K562 (cell line): ENCODE measurements at regions not wholly inside any gene's neighbourhood (a gene's known extent, or its start where the extent isn't known, plus 50 kb on each side); places are given as distances from the start of the nearest gene placed in this dataset.

Source experiments
- ETS1 ChIP-seq: conservative IDR thresholded peaks from 2 replicates; pipeline ENCODE4 v1.6.1; 2011; ENCODE audit warnings: low read depth, mild to moderate bottlenecking, low read length; ENCODE audit not compliant: control insufficient read depth
- HDAC3 ChIP-seq: fragments of 450-650 bp; IDR thresholded peaks from 2 replicates; pipeline ENCODE4 v1.6.1; 2018; ENCODE audit warnings: borderline replicate concordance, mild to moderate bottlenecking, moderate library complexity; ENCODE audit not compliant: partially characterized antibody
- ILF3 ChIP-seq: fragments of 450-650 bp; IDR thresholded peaks from 2 replicates; pipeline ENCODE4 v1.6.1; 2018; ENCODE audit warnings: antibody characterized with exemption, mild to moderate bottlenecking, moderate library complexity, borderline replicate concordance
- LCOR ChIP-seq: sonication (generic); formaldehyde crosslinking; IDR thresholded peaks from 2 replicates; pipeline ENCODE4 v1.8.0; 2022; ENCODE audit warnings: mild to moderate bottlenecking, missing genetic modification reagents
- PHB2 ChIP-seq: fragments of 450-650 bp; IDR thresholded peaks from 2 replicates; pipeline ENCODE4 v1.6.1; 2017; ENCODE audit warnings: low read depth
- SRF ChIP-seq, 2 experiments: fragments of 250-450, 450-650 bp in 1 of 2; sonication (Bioruptor Pico) in 1 of 2; sonication (generic) in 1 of 2; formaldehyde crosslinking; IDR thresholded peaks; 2 replicates each; pipeline versions ENCODE4 v1.5.0 to v1.5.1; 2020 to 2022; ENCODE audit warnings: mild to moderate bottlenecking in 1 of 2, missing genetic modification reagents in 1 of 2
- ZBTB33 ChIP-seq: sonication (generic); formaldehyde crosslinking; IDR thresholded peaks from 2 replicates; pipeline ENCODE4 v1.8.1; 2023; ENCODE audit warnings: mild to moderate bottlenecking, missing genetic modification reagents
- ZBTB8A ChIP-seq: fragments of 450-650 bp; IDR thresholded peaks from 2 replicates; pipeline ENCODE4 v1.6.1; 2018; ENCODE audit warnings: mild to moderate bottlenecking, moderate library complexity; ENCODE audit not compliant: partially characterized antibody

- TF ChIP-seq ILF3 = no peak
- TF ChIP-seq PHB2 = no peak
- TF ChIP-seq LCOR = no peak
- no peak for TF ChIP-seq HDAC3
- TF ChIP-seq SRF (CRISPR knock-in tag; IDR thresholded peaks at IDR 0.05) = no peak
- TF ChIP-seq ZBTB33 (CRISPR knock-in tag) = no peak
- TF ChIP-seq ZBTB8A = no peak
- TF ChIP-seq ETS1 = no peak
Observed at GRCh38 chr7:68678196-68678595, 920.1 kb upstream of the AUTS2 start (continued).
